T-helper 9 cell (primary cell): ENCODE measurements at regions not wholly inside any gene's neighbourhood (a gene's known extent, or its start where the extent isn't known, plus 50 kb on each side); places are given as distances from the start of the nearest gene placed in this dataset.
"Not testable (repeated sequence)": the region's sequence is repeated elsewhere in the genome, so short reads cannot be mapped to it uniquely, and the experiment has no call there.

Experiments used
- DNase-seq: peaks from one replicate; pipeline ENCODE4 v3.0.0-alpha.2; 2020

DNA sequence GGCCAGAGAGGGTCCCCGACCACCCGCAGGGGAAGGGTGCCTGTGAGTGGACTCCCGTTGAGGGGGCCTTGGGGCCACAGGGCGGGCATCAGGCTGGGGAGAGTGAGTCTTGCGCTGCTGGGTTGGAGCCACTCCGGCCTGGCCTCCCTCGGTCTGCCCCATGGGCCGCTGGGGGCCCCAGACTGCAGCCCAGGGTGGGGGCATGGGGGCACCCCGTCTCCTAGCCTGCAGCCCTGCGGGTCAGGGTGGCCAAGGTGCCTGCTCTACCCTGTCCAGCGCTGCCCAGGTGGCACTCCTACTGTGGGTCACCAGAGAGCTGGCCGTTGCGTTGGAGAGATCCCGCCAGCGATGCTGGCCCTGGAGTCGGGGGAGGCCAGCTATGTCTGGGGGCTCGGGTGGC is 186.8 kb downstream of the TMEM121 start:
- not testable (repeated sequence) for DNase-seq

DNA sequence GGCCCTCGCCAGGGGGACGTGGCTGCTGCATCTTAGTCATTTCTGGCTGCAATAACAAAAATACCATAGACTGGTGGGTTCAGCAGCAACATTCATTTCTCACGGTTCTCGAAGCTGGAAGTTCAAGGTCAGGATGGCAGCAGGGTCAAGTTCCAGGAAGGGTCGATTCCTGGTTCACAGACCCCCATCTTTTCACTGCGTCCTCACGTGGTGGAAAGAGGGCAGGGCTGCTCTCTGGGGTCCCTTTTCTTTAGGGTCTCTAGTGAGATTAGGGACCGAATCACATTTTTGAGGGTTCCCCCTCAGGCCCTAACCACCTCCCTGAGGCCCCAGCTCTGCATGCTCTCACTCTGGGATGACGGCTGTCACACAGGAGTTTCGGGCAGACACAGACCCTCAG is 187.5 kb downstream of the TMEM121 start:
- not testable (repeated sequence) for DNase-seq

DNA sequence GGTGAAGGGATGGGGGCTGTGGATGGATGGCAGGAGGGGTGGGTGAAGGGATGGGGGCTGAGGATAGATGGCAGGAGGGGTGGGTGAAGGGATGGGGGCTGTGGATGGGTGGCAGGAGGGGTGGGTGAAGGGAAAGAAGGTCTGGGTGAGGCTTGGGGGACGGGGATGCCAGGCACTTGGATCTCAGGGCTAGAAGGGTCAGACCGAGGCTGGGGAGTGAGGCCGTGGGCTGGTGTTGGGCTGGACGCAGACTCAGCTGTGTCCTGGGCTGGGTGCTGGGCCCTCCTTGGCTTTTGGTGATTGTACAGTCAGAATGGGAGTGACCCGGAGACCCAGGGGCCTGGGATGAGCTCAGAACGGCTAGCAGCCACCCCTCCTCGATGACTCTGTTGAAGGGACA is 192.4 kb downstream of the TMEM121 start:
- DNase-seq, result not testable (repeated sequence)

DNA sequence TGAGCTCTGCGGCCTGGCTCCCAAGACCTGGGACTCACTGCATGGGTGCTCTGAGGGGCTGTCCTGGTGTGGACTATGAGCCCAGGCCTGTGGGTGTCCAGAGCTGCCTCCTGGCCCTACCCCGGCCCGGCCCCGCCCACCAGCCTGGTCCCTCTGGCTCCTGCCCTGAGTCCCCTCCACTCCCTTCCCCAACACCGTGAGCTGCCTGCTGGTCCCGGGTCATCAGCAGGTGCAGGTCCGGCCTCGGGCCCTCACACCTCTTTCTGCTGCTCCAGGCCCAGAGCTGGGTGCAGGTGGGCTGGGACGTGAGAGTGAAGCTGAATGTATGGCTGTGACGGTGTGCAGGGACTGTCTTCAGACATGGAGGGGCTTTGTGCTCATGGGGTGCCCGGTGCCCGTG is 193.7 kb downstream of the TMEM121 start:
- DNase-seq, result not testable (repeated sequence)

DNA sequence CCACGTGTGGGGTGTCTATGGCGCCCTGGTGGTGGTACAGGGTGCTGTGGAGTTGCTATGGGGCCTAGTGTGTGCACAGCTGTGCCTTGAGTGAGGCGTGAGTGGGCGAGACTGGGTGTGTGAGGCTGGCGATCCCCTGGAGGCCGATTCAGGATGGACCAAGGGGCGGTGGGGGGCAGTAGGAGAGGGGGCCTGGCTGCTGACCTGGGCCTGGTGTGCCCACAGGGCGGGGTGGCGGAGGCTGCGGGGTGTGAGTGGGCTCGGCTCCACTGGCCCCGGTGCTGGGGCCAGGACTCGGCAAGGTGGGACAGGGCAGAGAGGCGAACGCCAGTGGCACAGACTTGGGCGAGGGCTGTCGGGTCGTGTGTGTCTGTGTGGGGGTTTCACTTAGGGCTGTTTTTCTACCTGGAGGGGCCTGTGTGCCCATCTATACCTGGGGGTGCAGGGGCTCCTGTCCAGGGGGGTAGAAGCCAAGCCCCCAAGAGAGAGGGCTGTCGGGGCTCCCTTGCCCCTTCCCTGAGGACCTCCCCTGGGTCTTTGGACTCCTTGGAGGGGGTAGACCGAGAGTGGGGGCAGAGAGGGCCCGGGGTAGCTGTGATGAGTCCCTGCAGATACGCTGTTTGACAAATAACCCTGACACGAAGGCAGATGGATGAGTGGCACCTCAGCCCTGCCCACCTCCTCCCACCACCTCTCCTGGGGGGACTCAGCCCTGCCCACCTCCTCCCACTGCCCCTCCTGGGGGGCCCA is 194.6 kb downstream of the TMEM121 start:
- DNase-seq, result not testable (repeated sequence)

DNA sequence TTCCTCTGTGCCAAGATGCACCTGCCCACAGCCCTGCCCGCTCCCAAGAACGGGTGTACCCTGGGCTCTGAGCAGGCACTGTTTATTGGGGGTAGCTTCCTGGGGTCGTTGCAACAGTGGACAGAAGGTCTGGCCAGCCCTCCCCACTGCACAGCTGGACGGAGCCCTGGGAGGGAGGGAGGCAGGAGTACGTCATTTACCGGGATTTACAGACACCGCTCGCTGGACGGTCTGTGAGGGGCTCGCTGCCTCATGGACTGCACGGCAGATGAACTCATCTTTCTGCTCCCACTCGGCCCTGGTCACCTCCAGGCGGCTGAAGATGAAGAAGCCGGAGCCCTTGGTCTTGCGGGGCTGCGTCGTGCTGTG is 195.2 kb downstream of the TMEM121 start:
- DNase-seq, result not testable (repeated sequence)

DNA sequence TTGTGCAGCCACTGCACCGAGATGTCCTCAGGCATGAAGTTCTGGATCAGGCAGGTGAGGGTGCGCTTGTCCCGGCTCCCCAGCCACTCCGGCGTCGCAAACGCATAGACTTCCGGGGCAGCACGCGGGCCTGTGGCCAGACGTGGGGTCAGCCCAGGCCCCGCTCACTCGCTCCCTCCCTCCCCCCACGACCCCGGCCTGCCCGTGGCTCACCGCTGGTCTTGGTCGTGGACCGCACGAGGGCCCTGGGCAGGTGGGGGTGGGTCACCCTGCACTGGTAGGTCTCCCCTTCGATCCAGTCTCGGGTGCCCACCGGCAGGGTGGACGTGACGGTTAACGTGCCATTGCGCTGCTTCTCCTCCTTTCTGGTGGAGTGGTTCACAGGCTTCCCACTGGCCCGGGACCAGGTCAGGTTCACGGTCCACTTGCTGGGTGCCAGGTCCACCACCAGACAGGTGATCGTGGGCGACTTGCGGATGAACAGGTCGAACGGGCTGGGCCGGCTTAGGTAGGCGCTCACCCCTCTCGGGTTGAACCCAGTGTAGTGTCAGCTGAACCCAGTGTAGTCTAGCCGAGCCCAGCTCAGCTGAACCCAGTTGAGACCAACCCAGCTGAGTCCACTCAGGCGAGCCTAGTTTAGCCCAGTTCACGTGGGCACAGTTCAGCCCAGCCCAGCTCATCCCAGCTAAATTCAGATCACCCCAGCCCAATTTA is 195.8 kb downstream of the TMEM121 start:
- DNase-seq, result not testable (repeated sequence)

DNA sequence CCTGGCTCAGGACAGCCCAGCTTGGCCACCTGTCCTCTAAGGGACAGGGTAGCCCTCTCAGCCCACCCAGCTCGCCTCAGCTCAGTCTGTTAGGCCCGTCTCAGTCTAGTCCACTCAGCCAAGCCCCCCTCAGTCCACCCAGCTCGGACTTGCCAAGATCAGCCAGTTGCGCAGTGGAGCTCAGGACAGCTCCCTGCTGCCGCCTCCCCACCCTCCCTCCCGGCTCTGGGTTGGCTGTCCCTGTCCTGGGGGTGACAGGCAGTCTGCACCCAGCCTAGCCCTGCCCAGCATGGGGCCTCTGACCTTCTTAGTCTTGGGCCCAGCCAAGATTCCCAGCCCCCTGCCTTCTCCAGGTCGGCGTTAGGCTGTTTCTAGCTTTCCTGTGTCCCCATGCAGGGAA is 196.9 kb downstream of the TMEM121 start:
- DNase-seq, result not testable (repeated sequence)

DNA sequence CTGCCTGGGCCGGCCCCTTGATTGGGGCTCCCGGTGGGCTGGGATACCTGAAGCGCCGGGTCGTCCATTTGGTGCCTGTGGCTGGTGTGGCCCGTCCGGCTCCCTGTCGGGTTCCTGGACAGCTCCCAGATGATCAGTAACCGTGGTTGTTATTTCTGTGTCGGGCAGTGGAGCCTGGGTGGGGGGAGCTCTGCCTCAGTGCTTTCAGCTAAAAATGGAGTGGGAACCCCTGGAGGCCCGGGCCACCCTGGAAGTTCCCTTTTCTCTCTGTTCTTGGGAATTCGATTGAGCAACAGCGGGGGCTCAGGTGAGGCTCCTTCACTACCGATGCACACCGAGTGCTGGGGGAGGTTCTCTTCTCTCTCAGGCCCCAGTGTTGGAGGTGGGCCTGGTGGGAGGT is 197.4 kb downstream of the TMEM121 start:
- DNase-seq, result not testable (repeated sequence)

DNA sequence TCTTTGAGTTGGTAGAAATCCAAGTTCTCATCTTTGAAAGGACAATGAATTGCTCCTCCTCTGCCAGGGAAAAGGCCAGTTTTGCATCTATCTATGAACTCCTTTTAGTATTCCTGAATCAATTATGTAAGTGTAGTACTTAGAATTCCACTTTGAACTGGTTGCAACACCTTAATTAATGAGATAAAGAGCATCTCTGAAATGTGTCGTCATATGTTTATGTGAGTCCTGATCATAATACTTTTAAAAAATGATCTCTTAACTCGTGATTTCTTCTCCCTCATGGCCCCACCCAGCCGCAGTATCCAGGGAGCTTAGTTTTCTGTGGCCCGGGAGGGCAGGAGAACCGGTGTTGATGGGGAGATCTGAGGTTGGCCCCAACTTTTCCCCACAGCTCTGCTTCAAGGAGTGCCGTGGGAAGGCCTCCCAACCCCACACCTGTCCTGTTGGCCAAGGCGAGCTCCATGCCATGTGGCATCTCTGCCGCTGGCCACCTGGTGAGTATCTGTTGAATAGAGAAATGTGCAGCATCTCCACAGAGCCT is 203.5 kb downstream of the TMEM121 start:
- not testable (repeated sequence) for DNase-seq

DNA sequence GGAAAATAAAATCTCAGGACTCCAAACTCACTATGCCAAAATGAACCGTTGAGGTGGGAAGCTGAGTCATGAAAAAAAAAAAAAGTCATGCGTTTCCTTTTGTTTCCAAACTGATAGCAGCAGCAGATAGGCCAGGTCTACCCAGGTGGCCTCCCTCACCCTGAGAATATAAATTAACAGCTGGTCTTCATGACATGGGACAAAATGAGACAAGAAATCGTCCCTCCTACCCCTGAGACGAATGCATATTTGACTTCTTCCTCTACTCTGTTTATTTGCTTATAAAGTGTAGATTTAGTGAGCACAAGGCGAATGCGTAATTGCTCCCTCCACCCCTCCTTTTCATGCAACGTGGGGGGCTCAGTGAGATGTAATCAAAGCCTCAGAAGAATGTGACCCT is 204.3 kb downstream of the TMEM121 start:
- DNase-seq, result not testable (repeated sequence)

DNA sequence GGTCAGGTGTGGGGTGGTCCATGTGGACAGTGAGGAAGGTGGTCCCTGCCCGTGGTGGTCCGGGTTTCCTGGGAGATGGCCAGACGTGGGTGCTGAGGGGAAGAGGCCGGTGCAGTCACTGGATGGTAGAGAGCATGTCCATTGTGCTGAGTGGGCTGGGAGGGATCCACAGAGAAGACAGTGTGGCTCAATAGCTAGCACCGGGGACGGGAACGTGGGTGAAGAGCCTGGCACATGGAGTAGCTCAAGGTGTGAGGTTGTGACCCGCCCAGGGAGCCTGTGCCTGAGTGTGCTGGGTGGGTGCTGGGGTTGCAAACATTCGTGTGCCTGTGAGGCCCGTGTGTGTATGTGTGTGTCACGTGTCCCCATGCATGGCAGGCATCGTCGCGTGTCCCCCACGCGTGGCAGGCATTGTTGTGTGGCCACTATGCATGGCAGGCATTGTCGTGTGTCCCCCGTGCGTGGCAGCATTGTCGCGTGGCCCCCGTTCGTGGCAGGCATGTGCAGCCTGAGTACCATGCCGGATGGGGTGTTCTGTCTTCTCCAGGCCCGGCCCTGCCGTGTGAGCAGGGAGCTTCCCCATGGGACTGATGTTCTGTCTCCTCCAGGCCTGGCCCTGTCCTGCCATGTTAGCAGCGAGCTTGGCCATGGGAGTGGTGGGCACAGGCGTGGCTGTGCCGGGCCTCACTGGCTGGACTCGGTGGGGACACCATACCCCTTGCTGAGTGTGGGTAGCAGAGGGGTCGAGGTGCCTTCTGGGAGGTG is 205.0 kb downstream of the TMEM121 start:
- not testable (repeated sequence) for DNase-seq

DNA sequence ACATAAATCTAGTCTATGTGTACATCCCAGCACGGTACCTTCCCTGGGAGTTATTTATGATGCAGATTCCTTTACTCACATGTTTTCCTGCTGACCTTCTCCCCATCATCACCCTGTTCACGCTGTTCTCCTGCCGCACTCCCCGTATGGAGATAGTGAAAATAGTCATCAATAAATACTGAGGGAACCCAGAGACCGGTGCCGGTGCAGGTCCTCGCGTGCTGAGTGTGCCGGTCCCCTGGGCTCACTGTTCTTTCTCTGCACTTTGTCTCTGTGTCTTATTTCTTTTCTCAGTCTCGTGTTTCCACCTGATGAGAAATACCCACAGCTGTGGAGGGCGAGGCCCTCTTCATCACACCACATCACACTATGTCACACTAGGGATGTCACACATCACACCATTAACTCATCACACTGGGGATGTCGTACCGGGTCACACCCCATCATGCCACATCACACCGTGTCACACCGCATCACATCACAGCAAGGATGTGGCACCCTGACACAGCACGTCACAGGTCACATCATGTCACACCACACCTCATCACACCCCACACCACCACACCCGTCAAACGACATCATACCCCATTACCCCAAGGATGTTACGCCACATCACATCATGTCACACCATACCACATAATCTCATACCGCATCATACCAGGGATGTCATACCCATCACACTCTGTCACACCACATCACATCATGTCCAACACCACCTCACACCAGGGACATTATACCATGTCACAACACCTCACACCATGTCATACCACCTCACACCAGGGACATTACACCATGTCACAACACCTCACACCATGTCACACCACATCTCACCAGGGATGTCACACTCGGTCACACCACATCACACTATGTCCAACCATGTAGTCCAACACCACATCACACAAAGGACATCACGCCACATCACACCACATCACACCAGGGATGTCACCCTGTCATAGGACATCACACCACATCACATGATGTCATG is 207.0 kb downstream of the TMEM121 start:
- no peak for DNase-seq

DNA sequence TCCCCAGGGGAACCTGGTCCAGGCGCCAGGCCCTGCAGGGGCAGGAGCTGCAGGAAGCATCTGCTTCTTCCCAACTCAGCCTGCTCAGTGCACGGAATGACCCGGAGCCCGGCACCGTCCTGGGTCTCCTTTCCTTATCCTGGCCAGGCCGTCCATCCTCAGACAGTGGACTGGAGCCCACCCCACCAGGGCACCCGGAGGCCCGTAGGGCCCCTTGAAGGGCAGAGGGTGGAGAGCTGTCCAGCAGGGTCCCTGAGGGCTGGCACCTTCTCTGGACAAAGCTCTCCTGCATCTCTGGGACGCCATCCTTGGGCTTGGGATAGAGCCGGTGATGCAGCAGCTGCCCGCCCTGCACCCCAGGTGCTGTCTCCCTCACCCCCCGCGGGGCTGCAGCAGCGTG is 207.9 kb downstream of the TMEM121 start:
- DNase-seq, result not testable (repeated sequence)

DNA sequence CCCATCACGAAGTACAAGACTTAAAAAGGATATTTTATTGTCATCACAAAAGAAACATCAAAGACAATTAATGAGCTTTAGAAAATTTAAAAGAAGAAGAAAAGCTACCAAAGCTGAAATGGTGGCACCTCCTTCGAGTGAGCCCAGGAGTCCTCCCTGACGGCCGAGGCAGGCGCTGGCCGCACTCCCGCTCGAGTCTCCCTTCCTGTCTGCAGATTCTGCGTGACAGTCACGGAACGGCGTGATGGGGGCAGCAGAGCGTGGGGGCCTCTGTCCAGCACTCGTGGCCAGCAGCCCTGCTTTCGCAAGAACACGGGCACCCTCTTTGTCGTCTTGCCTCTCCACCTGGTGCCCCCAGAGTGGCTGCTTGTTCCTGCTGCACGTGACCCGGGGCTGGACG is 209.9 kb downstream of the TMEM121 start:
- DNase-seq, result not testable (repeated sequence)

DNA sequence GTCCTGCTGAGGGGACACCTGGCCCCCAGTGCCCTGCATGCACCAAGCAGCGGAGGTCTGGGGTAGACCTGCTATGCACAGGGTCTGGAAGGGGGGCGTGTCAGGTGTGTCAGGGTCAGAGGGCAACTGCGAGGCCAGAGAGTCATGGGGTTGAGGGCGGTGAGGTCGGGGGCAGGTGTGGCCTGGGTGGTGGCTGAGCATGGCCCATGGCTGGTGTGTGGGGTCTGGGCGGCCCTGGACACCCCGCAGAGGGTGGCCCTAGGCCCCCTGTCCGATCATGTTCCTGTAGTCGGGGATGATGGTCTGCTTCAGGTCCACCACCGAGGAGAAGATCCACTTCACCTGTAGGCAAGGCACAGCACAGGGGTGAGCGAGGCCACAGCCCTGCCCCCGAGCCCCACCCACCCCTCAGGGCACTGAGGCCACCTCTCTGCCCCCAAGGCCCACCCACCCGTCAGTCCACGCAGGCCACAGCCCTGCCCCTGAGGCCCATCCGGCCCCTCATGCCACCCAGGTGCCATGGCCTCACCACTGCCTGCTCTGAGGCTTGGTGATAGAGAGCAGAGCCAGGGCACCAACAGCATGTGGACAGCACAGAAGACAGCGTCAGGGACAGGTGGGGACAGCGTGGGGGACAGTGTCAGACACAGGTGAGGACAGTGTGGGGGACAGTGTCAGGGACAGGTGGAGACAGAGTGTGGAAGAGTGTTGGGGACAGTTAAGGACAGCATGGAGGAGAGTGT is 211.3 kb downstream of the TMEM121 start:
- no peak for DNase-seq

DNA sequence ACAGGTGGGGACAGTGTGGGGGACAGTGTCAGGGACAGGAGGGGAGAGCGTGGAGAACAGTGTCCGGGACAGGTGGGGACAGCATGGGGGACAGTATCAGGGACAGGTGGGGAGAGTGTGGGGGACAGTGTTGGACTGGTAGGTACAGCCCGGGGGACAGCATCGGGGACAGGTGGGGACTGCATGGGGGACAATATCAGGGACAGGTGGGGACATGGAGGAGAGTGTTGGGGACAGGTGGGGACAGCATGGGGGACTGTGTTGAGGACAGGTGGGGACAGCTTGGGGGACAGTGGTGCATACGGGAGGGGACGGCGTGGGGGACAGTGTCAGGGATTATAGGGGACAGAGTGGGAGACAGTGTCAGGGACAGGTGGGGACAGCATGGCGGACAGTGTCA is 212.3 kb downstream of the TMEM121 start:
- DNase-seq, result no peak

DNA sequence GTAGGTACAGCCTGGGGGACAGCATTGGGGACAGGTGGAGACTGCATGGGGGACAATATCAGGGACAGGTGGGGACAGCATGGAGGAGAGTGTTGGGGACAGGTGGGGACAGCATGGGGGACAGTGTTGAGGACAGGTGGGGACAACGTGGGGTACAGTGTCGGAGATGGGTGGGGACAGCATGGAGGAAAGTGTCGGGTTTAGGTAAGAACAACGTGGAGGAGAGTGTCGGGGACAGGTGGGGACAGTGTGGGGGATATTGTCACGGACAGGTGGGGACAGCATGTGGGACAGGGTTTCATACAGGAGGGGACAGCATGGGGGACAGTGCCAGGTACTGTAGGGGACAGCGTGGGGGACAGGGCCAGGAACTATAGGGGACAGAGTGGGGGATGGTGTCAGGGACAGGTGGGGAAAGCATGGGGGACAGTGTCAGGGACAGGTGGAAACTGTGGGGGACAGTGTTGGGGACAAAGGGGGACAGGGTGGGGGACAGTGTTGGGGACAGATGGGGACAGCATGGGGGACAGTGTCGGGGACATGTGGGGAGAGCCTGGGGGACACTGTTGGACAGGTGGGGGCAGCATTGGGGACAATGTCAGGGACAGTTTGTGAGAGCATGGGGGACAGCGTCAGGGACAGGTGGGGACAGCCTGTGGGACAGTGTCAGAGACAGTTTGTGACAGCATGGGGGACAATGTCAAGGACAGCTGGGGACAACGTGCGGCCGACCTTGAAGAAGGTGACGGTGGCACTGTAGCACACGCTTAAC is 213.1 kb downstream of the TMEM121 start:
- no peak for DNase-seq

DNA sequence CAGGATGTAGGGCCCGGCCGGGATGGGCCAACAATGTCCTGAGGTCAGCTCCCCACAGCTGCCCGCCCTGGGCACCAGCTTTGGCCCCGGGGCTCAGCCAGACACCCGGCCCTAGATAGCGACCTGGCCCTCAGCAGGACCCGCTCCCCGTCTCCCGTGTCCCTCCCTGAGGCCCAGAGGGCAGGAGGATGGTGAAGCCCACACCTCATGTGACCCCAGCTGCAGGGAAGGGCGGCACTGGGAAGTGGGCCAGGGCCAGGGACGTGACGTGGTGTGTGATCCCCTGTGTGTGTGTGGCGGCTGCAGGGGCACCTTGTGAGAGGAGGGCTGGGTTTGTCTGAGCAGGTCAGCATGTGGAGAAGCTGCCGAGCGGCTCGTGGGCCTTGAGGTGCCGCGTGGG is 213.9 kb downstream of the TMEM121 start:
- DNase-seq, result not testable (repeated sequence)

DNA sequence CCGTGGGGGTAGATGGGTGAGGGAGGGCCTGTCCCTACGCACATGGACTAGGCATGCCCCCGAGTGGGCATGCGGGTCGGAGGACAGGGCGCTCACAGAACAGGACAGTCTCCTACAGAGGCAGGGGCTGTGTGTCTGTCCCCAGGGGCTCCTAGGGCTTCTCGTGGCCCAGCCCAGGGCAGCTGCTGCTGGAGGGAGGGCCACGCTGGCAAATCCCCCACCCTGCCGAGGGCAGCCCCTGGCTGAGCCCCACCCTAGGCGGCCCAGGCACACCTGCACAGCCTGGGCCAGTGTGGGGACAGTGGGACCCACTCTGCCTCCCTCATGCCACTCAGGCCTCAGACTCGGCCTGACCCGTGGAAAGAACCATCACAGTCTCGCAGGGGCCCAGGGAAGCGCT is 214.6 kb downstream of the TMEM121 start:
- not testable (repeated sequence) for DNase-seq
